Endothelial cell (in vitro differentiated cells): ENCODE measurements at regions not wholly inside any gene's neighbourhood (a gene's known extent, or its start where the extent isn't known, plus 50 kb on each side); places are given as distances from the start of the nearest gene placed in this dataset.

Experiments used
- DNase-seq: peaks from one replicate; pipeline ENCODE4 v3.0.0; 2021; ENCODE audit warnings: low spot score
- H3K27ac Mint-ChIP-seq: one replicate; pipeline ENCODE4 v1.8.0; 2021; ENCODE audit warnings: mixed read lengths, inconsistent platforms; ENCODE audit not compliant: unreplicated experiment
- H3K27me3 Mint-ChIP-seq: one replicate; pipeline ENCODE4 v1.8.0; 2021; ENCODE audit warnings: mild to moderate bottlenecking, moderate library complexity, mixed read lengths, inconsistent platforms; ENCODE audit not compliant: unreplicated experiment
- H3K36me3 Mint-ChIP-seq: one replicate; pipeline ENCODE4 v1.8.0; 2021; ENCODE audit warnings: mild to moderate bottlenecking, low read depth, mixed read lengths, inconsistent platforms; ENCODE audit not compliant: unreplicated experiment
- H3K4me1 Mint-ChIP-seq: one replicate; pipeline ENCODE4 v1.8.0; 2021; ENCODE audit warnings: mild to moderate bottlenecking, mixed read lengths, inconsistent platforms; ENCODE audit not compliant: unreplicated experiment
- H3K4me3 Mint-ChIP-seq: one replicate; pipeline ENCODE4 v1.8.0; 2021; ENCODE audit warnings: mild to moderate bottlenecking, mixed read lengths, inconsistent platforms; ENCODE audit not compliant: unreplicated experiment
- H3K9me3 Mint-ChIP-seq: one replicate; pipeline ENCODE4 v1.8.0; 2021; ENCODE audit warnings: mixed read lengths, inconsistent platforms; ENCODE audit not compliant: unreplicated experiment
- CTCF ChIP-seq: fragments of 200-600 bp; sonication (generic); IDR thresholded peaks from one replicate; pipeline ENCODE4 v1.5.0; 2021; ENCODE audit warnings: antibody characterized with exemption; ENCODE audit not compliant: unreplicated experiment

GRCh38 chr10:128617532-128617931 lies 491.3 kb upstream of the MKI67 start:
- H3K4me1 Mint-ChIP-seq, result no peaks in the 10 kb centered on the region

GRCh38 chr10:128622706-128623105 lies 496.5 kb upstream of the MKI67 start:
- Mint-ChIP-seq H3K36me3 (no peaks in the 10 kb centered on the region), H3K4me3 (no peak overlapping the region), H3K27me3 (no peaks in the 10 kb centered on the region), H3K27ac (no peak overlapping the region), H3K4me1 (peaks cover 6% of the 10 kb centered on the region), H3K9me3 (no peaks in the 10 kb centered on the region)
- DNase-seq, result no peak
- no peak for TF ChIP-seq CTCF

More at GRCh38 chr10:128617532-128617931, 491.3 kb upstream of the MKI67 start:
- no peak for TF ChIP-seq CTCF
- Mint-ChIP-seq H3K27me3 (no peaks in the 10 kb centered on the region), H3K36me3 (no peaks in the 10 kb centered on the region), H3K4me3 (no peak overlapping the region), H3K27ac (no peak overlapping the region), H3K9me3 (no peaks in the 10 kb centered on the region)
- no peak for DNase-seq

- no peak for TF ChIP-seq CTCF
- no peaks in the 10 kb centered on the region for H3K27me3 Mint-ChIP-seq
- no peaks in the 10 kb centered on the region for H3K9me3 Mint-ChIP-seq
- no peak overlapping the region for H3K4me3 Mint-ChIP-seq
- no peaks in the 10 kb centered on the region for H3K36me3 Mint-ChIP-seq
- no peak for DNase-seq
- peaks cover 6% of the 10 kb centered on the region for H3K4me1 Mint-ChIP-seq
- no peak overlapping the region for H3K27ac Mint-ChIP-seq
Observed at GRCh38 chr10:128623776-128624175, 497.6 kb upstream of the MKI67 start.

GRCh38 chr10:128624656-128625530 lies 498.7 kb upstream of the MKI67 start:
- H3K27ac Mint-ChIP-seq, result no peak overlapping the region

More at GRCh38 chr10:128624656-128625530, 498.7 kb upstream of the MKI67 start:
- H3K4me1 Mint-ChIP-seq, result peaks cover 9% of the 10 kb centered on the region
- no peak overlapping the region for H3K4me3 Mint-ChIP-seq
- TF ChIP-seq CTCF, result no peak
- no peaks in the 10 kb centered on the region for H3K9me3 Mint-ChIP-seq
- H3K36me3 Mint-ChIP-seq, result no peaks in the 10 kb centered on the region
- no peak for DNase-seq
- no peaks in the 10 kb centered on the region for H3K27me3 Mint-ChIP-seq
